Activated CD4-positive, alpha-beta T cell treated with anti-CD3 and anti-CD28 coated beads for 48 hours (primary cell): ENCODE measurements at regions not wholly inside any gene's neighbourhood (a gene's known extent, or its start where the extent isn't known, plus 50 kb on each side); places are given as distances from the start of the nearest gene placed in this dataset.
A peak's percentile ranks its signal among the peaks of the same experiment; 100 is the strongest.
"Not testable (repeated sequence)": the region's sequence is repeated elsewhere in the genome, so short reads cannot be mapped to it uniquely, and the experiment has no call there.

Experiments
- DNase-seq: peaks from one replicate; pipeline ENCODE4 v3.0.0-alpha.2; 2020

DNA sequence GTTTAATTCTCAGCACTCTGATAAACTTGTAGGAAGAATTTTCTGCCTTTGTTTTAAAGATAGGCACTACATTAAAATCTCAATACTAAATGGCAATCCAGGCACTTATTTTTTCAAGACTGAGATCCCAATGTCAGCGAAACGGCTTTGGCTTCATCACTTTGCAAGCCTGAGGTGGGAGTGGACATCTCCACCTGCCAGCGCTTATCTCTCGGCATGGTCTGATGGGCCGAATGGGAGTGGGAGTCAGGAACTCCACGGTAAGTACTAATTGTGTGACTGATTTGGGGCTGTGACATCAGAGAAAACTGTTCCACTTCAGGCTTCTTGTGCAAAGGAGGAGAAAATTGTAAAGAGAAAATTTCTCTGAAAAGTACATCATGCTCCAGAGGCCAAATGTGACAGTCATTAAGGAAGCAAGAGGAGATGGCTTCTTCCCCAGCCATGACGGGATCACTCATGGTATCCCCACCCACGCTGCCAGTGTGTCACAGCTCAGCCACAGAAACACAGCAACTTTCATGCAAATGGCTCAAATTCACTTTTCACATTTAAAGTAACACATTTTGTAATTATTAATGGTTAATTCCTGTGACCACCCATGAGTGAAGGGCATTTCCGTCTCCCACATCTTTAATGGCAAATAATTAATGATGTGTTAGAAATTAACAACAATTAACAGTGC is 385.5 kb upstream of the HNRNPA3 start:
- DNase-seq, result peak; percentile 79

- DNase-seq, result peak; percentile 24
Measured at GRCh38 chr2:176830362-176830761, 382.2 kb upstream of the HNRNPA3 start.

GRCh38 chr2:176832086-176832485 is 380.5 kb upstream of the HNRNPA3 start:
- DNase-seq, result no peak

DNA sequence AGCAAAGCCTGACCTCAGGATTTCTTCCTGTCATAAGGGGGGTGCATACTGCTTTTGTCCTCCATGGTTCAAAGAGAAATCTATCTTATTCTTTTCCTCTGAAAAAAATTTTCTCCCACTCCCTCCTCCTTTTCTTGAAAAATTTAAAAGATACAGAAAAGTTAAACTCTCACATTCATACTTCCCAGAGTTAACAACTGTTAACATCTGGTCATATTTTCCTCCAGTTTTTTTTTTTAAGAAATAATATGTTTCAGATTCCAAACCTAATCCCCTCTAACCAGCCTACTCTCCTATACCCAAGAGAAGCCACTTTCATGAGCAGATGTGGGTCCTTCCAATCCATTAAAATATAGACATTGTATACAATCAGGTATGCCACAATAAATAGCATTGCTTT is 378.9 kb upstream of the HNRNPA3 start:
- no peak for DNase-seq

- no peak for DNase-seq
Measured at GRCh38 chr2:176834226-176834625, 378.4 kb upstream of the HNRNPA3 start.

GRCh38 chr2:176843208-176843607 is 369.4 kb upstream of the HNRNPA3 start:
- no peak for DNase-seq

DNA sequence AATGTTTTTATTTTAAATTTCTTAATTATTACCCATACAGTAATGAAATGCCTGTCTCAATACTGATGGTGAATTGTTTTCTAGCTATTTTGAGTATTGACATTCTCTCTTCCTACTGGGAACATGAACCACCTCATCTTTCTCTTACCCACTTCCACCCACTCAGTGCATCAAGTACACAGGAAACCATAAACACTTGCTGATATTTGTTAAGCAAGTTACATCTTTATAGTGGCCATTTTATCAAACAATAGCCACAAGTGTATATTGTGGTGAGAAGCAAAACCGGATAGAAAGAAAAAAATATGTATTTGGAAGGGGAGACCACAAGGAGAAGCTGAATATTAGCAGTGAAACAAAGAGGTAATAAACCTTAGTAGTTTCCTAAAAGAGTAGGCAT is 368.1 kb upstream of the HNRNPA3 start:
- no peak for DNase-seq

- no peak for DNase-seq
Measured at GRCh38 chr2:176845718-176846117, 366.9 kb upstream of the HNRNPA3 start.

DNA sequence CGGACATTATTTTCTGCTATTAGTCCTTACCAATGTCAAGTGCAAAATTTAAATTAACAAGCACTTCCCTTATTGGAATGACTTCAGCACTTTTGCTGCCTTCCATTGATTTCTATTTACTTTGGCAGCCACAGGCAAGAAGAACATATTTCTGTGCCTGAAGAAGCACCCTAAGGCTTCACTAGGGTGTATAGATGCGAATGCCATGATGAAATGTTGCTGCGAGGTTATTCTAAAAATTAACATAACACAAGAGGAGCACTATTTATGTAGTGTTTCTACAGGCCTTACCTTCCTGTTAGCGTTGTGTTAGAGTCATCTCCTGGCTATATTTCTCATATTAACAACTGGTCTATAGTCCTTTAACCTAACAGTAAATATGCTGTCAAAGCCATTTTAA is 365.0 kb upstream of the HNRNPA3 start:
- DNase-seq, result no peak

GRCh38 chr2:176848844-176849243 is 363.8 kb upstream of the HNRNPA3 start:
- DNase-seq, result no peak

- DNase-seq, result no peak
Measured at GRCh38 chr2:176851200-176851888, 361.2 kb upstream of the HNRNPA3 start.

- no peak for DNase-seq
Measured at GRCh38 chr2:176851889-176852483, 360.6 kb upstream of the HNRNPA3 start.

DNA sequence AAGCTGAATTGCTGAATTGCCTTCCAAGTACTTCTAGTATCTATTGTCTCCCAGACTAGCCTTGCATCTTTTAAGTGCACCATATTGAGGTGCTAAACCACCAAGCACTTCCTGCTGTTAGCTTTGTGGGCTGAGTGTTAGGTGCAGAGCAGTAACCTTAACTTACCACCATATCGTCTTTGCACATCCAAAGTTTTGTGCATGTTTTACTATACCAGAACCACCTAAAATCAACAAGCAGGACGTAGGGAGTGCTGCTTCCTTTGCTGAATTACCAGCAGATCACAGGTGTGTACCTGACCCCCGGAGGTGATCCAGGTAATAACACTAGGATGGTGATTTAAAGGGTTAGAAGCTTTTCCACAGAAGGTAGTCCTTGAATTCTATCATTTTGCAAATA is 359.9 kb upstream of the HNRNPA3 start:
- DNase-seq, result no peak

- DNase-seq, result no peak
Measured at GRCh38 chr2:176854062-176854461, 358.5 kb upstream of the HNRNPA3 start.

GRCh38 chr2:176854878-176855277 is 357.7 kb upstream of the HNRNPA3 start:
- no peak for DNase-seq

- no peak for DNase-seq
Measured at GRCh38 chr2:176856683-176857082, 355.9 kb upstream of the HNRNPA3 start.

- no peak for DNase-seq
Measured at GRCh38 chr2:176865336-176865735, 347.3 kb upstream of the HNRNPA3 start.

DNA sequence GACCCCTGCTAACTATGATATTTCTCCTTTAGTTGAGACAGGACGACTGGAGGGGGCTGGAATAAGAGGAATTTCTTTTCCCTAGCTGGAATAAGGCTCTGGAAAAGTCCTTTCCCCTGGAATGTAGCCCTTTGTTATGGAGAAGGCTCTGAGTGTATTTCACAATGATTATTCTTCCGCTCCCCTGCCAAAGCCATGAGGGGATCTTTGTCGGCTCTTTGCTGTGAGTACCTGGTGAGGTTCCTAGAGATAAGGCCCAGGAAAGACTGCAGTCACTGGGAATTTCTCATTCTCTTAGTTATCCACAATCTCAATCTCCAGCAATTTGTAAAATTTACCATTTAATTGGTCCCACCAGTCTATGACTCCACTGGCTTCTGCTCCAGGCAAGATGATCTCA is 340.2 kb upstream of the HNRNPA3 start:
- no peak for DNase-seq

GRCh38 chr2:176873403-176873802 is 339.2 kb upstream of the HNRNPA3 start:
- DNase-seq, result no peak

DNA sequence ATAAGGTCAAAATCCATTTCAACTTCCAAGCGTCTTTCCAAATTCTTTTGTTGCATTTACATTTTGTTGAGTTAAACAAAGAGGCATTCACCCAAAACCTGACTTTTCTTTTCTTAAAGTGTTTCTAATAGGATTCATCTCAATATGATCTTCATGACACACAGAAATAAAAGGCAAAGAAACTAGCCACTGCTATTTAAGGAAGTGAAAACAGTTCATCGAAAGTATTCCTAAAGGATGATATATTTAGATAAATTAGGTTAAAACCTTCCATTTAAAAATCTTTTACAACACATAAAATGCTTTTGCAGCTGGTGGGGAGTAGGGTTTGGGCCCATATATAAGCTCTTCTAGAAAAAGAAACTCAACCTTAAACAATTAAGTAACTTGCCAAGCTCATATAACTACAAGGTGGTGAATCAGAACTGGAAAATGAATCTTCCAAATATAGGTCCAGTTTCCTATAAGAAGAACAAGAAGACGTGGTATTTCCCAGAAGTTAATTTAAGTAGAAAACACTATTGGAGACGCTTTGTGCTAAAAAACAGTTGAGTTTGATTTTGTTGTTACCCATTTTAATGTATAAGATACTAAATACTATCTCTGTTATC is 336.0 kb upstream of the HNRNPA3 start:
- DNase-seq, result no peak

- DNase-seq, result no peak
Measured at GRCh38 chr2:176879426-176879995, 333.1 kb upstream of the HNRNPA3 start.

DNA sequence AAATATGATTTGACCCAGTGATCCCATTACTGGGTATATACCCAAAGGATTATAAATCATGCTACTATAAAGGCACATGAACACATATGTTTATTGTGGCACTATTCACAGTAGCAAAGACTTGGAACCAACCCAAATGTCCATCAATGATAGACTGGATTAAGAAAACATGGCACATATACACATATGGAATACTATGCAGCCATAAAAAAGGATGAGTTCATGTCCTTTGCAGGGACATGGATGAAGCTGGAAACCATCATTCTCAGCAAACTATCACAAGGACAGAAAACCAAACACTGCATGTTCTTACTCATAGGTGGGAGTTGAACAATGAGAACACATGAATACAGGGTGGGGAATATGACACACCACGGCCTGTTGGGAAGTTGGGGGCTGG is 330.5 kb upstream of the HNRNPA3 start:
- DNase-seq, result not testable (repeated sequence)

DNA sequence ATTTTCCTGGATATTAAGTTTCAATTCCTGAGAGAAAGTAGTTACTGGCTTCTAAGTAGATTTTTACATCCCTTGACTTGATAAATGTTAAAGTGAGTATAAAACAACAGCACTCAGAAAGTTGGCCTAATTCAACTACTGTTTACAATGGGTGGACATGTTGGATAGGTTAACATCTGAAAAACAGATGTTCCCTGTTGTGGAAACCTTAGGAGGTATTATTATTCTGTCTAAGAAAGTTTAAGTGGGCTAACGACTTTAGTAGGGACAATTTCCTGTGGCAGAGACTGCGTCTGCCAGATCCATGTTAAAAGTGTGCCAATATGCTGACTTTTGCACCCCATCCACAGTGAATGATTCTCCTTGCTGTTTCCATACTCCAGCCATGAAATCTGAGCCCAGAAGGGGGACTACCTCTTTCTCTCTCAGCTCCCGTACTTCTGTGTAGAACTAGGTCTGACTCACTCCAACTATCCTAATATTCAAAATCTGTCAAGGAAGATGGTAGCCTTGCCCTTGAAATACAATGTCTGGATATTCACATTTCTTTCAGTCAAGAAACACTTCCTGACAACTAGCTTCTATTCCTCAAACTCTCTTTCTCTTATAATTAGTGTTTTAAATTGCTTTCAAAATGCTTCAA is 327.5 kb upstream of the HNRNPA3 start:
- no peak for DNase-seq
